Adrenal gland (tissue), 9 donors: ENCODE measurements at regions not wholly inside any gene's neighbourhood (a gene's known extent, or its start where the extent isn't known, plus 50 kb on each side); places are given as distances from the start of the nearest gene placed in this dataset.

Experiments
- DNase-seq, 7 donors: peaks; one replicate each; pipeline ENCODE4 v3.0.0-alpha.2; 2019 to 2020
- H3K27ac ChIP-seq, 5 donors: fragments of 200-600 bp; sonication (generic) in 4 of 5; 1 replicate in 3 of 5; 2 replicates in 2 of 5; pipeline versions ENCODE4 v1.5.1 to v1.8.0; 2016 to 2020; ENCODE audit warnings: mild to moderate bottlenecking in 1 of 5
- H3K27me3 ChIP-seq: fragments of 200-600 bp; 2 replicates; pipeline ENCODE4 v1.8.0; 2021
- H3K36me3 ChIP-seq, 2 donors: fragments of 200-600 bp; replicated peaks in 1 of 2; 1 replicate in 1 of 2; 2 replicates in 1 of 2; pipeline versions ENCODE4 v1.5.1 to v1.8.0; 2018 to 2022
- H3K4me1 ChIP-seq, 2 donors: fragments of 200-600 bp; replicated peaks in 1 of 2; 1 replicate in 1 of 2; 2 replicates in 1 of 2; pipeline versions ENCODE4 v1.5.1 to v1.8.0; 2018 to 2021
- H3K4me3 ChIP-seq, 4 donors: fragments of 200-600 bp; sonication (generic) in 3 of 4; one replicate each; pipeline ENCODE4 v1.5.1; 2016 to 2018
- H3K9me3 ChIP-seq, 3 donors: fragments of 200-600 bp; sonication (generic) in 1 of 3; replicated peaks in 1 of 3; 1 replicate in 2 of 3; 2 replicates in 1 of 3; pipeline versions ENCODE4 v1.5.1 to v1.8.0; 2016 to 2021
- CTCF ChIP-seq, 6 experiments: fragments of 450-650 bp in 4 of 6; fragments of 200-600 bp in 2 of 6; sonication (generic) in 1 of 6; IDR thresholded peaks; 1 replicate in 5 of 6; 2 replicates in 1 of 6; pipeline versions ENCODE4 v1.5.1 to v1.8.0; 2016 to 2021; ENCODE audit warnings: antibody characterized with exemption in 6 of 6, mild to moderate bottlenecking in 2 of 6, moderate library complexity in 1 of 6
- POLR2A ChIP-seq, 2 donors: fragments of 450-650 bp; IDR thresholded peaks; one replicate each; pipeline ENCODE4 v1.6.1; 2017; ENCODE audit warnings: antibody characterized with exemption in 2 of 2, mild to moderate bottlenecking in 2 of 2, moderate library complexity in 1 of 2
- WGBS, 4 donors: extraction: QIAGEN DNeasy Blood & Tissue Kit in 2 of 4; methylation state at CpG; one replicate each; pipeline versions ENCODE4 v1.1.5 to v1.1.7; 2013 to 2017; 5-methylcytosine and 5-hydroxymethylcytosine counted together
- intact Hi-C, 2 donors: fragments of 100-400 bp; cut with DNase I; formaldehyde crosslinking; loops; one replicate each; pipeline versions ENCODE4 v1.14.1 to v1.15.0; 2022 to 2023
- donor health status: healthy with polysubstance abuse.
- donor health status: Bipolar disorder and iron deficiency.
- donor health status: DM: yes; HTN: yes; CAD: no.
- donor health status: DM: no; HTN: no; CAD: no.
- donor health status: DM: no; HTN: no; CAD: no.

- no peak overlapping the region for H3K27ac ChIP-seq
- intact Hi-C loops, result loop anchor here in 1 of 2 donors (10.0 kb wide), 1 partner anchor 130 kb away; the partner anchor contains the start of gene BMP2
- peaks cover 0 to 15% of the 10 kb centered on the region in 2 donors for H3K4me1 ChIP-seq
- TF ChIP-seq CTCF (IDR thresholded peaks at IDR 0.05) (no peak), POLR2A (IDR thresholded peaks at IDR 0.05) (no peak)
- no peaks in the 10 kb centered on the region for H3K9me3 ChIP-seq
- no peak overlapping the region for H3K4me3 ChIP-seq
- H3K27me3 ChIP-seq, result no peaks in the 10 kb centered on the region
- no peaks in the 10 kb centered on the region for H3K36me3 ChIP-seq
- 80 to 92% (median 82%) methylated on average over 1 of the region's 1 CpG for WGBS, 4 donors
- DNase-seq, result no peak
Measured at GRCh38 chr20:6635034-6635736, 132.3 kb upstream of the BMP2 start.

- Histone ChIP-seq H3K9me3 (no peaks in the 10 kb centered on the region), H3K4me1 (peaks cover 0 to 15% of the 10 kb centered on the region in 2 donors), H3K4me3 (no peak overlapping the region), H3K27ac (no peak overlapping the region), H3K36me3 (no peaks in the 10 kb centered on the region), H3K27me3 (no peaks in the 10 kb centered on the region)
- DNase-seq, result peak; percentile 27 to 80 (median 73)
- WGBS, 4 donors, result 19 to 26% (median 25%) methylated on average over 4 of the region's 4 CpGs
- TF ChIP-seq POLR2A (IDR thresholded peaks at IDR 0.05) (no peak), CTCF (IDR thresholded peaks at IDR 0.05) (no peak)
- intact Hi-C loops, result loop anchor here in 1 of 2 donors (10.0 kb wide), 1 partner anchor 133 kb away; the partner anchor contains the start of gene BMP2
Measured at GRCh38 chr20:6632187-6632586, 135.3 kb upstream of the BMP2 start.

- DNase-seq, result no peak
- H3K27me3 ChIP-seq, result no peaks in the 10 kb centered on the region
- 49 to 62% (median 54%) methylated on average over 2 of the region's 2 CpGs for WGBS, 4 donors
- TF ChIP-seq CTCF (IDR thresholded peaks at IDR 0.05) (no peak), POLR2A (IDR thresholded peaks at IDR 0.05) (no peak)
- peaks cover 0 to 15% of the 10 kb centered on the region in 2 donors for H3K4me1 ChIP-seq
- no peak overlapping the region for H3K27ac ChIP-seq
- no peaks in the 10 kb centered on the region for H3K36me3 ChIP-seq
- intact Hi-C loops, result loop anchor here in 1 of 2 donors (10.0 kb wide), 1 partner anchor 134 kb away; the partner anchor contains the start of gene BMP2
- no peak overlapping the region for H3K4me3 ChIP-seq
- H3K9me3 ChIP-seq, result no peaks in the 10 kb centered on the region
Measured at GRCh38 chr20:6630514-6630913, 137.0 kb upstream of the BMP2 start.

GRCh38 chr20:6629564-6629963 lies 137.9 kb upstream of the BMP2 start:
- Histone ChIP-seq H3K4me1 (peaks cover 0 to 15% of the 10 kb centered on the region in 2 donors), H3K27me3 (no peaks in the 10 kb centered on the region), H3K4me3 (no peak overlapping the region), H3K27ac (no peak overlapping the region), H3K9me3 (no peaks in the 10 kb centered on the region), H3K36me3 (no peaks in the 10 kb centered on the region)
- WGBS, 4 donors, result 88 to 98% (median 94%) methylated on average over 2 of the region's 2 CpGs
- DNase-seq, result no peak
- intact Hi-C loops, result no loop called here
- TF ChIP-seq CTCF (IDR thresholded peaks at IDR 0.05) (no peak), POLR2A (IDR thresholded peaks at IDR 0.05) (no peak)
